ENCODE measurements at regions not wholly inside any gene's neighbourhood (a gene's known extent, or its start where the extent isn't known, plus 50 kb on each side); places are given as distances from the start of the nearest gene placed in this dataset.

DNA sequence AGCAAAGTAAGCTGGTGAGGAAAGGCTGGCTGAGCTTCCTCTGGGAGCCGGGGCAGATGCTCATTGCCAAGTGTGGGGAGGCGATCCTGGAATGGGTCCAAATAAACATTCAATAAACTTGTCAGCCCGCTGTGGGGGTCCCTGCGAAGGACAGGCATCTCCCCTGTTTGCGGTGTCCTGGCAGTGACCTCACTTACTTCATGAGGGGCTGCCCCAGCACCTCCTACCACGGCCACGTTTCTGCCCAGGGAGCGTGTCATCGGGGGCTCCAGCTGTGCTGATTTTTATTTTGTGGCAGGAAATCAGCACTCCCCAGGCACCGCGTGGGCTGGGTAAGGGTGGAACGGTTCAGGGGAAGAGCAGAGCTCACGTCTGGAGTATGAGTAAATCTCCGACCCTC lies 493.9 kb upstream of the B3GAT1 start:
- intact Hi-C loops (cut with micrococcal nuclease; ENCODE audit: unreplicated experiment) (no loop called here), in situ Hi-C loops (cut with HindIII; ENCODE audit: extremely low pct_ligation_motif_present, low pct_unique_long_range_greater_than_20kb) (no loop called here)
- WGBS (ENCODE audit: low lambda C conversion rate): 29% methylated on average over 14 of the region's 14 CpGs
- no peaks in the 10 kb centered on the region for H3K79me2 ChIP-seq (ENCODE audit: insufficient read depth, low read length)
- H4K20me1 ChIP-seq (ENCODE audit: insufficient read depth, low read length): no peaks in the 10 kb centered on the region
- no peak for FAIRE-seq
- no peak overlapping the region for H2AFZ ChIP-seq (ENCODE audit: low read length)
- no peaks in the 10 kb centered on the region for H3K36me3 ChIP-seq (replicated peaks in 1 of 2; ENCODE audit: control insufficient read depth in 1 of 2, insufficient read depth in 2 of 2, low read length in 2 of 2)
- CTCF ChIA-PET (ENCODE audit: low intra/inter-chr PET ratio, low total read pairs): no interaction called here
- no peak overlapping the region for H3K4me2 ChIP-seq (ENCODE audit: low read depth, low read length)
- no peaks in the 10 kb centered on the region for H3K9me3 ChIP-seq (ENCODE audit: low read length)
- no peak for TF ChIP-seq U2AF1 (optimal IDR thresholded peaks at IDR 0.05; ENCODE audit: low read depth, low read length)
- no peak for TF ChIP-seq MLXIP (CRISPR knock-in tag; IDR thresholded peaks at IDR 0.05; ENCODE audit: borderline replicate concordance)
- TF ChIP-seq ZNF3 (CRISPR knock-in tag; IDR thresholded peaks at IDR 0.05): no peak
- no peak for TF ChIP-seq ZBTB38 (CRISPR knock-in tag; IDR thresholded peaks at IDR 0.05)
- no peak for TF ChIP-seq NFYC (CRISPR knock-in tag; IDR thresholded peaks at IDR 0.05)
- TF ChIP-seq NFRKB (IDR thresholded peaks at IDR 0.05): no peak
- no peak for TF ChIP-seq YY1 (IDR thresholded peaks at IDR 0.05; ENCODE audit: insufficient read depth, insufficient replicate concordance, low read depth, low read length)
- no peak for TF ChIP-seq PAWR (CRISPR knock-in tag; IDR thresholded peaks at IDR 0.05; ENCODE audit: borderline replicate concordance)
- TF ChIP-seq ATF1 (CRISPR knock-in tag; IDR thresholded peaks at IDR 0.05): no peak
- H3K4me3 ChIP-seq (replicated peaks in 1 of 3; ENCODE audit: insufficient read depth in 1 of 3, low read depth in 2 of 3, low read length in 3 of 3): no peak overlapping the region
- H3K4me1 ChIP-seq (ENCODE audit: insufficient read depth, low read length): no peaks in the 10 kb centered on the region
- H3K27me3 ChIP-seq (ENCODE audit: control insufficient read depth in 1 of 2, insufficient read depth in 2 of 2, low read length in 2 of 2): peaks cover 4 to 12% of the 10 kb centered on the region in 2 experiments; a peak in 4 of 5 replicates
- H3K27ac ChIP-seq (ENCODE audit: extremely low read length, insufficient read depth, low read length): no peak overlapping the region
- BruUV-seq (replicated peaks): no TSS peak
- ATAC-seq: no peak
- no peak overlapping the region for H3K9ac ChIP-seq (ENCODE audit: insufficient read depth, low read depth, low read length)
- POLR2A ChIA-PET: no interaction called here
- DNase-seq (ENCODE audit: low spot score): no peak
